ENCODE measurements at regions not wholly inside any gene's neighbourhood (a gene's known extent, or its start where the extent isn't known, plus 50 kb on each side); places are given as distances from the start of the nearest gene placed in this dataset.

DNA sequence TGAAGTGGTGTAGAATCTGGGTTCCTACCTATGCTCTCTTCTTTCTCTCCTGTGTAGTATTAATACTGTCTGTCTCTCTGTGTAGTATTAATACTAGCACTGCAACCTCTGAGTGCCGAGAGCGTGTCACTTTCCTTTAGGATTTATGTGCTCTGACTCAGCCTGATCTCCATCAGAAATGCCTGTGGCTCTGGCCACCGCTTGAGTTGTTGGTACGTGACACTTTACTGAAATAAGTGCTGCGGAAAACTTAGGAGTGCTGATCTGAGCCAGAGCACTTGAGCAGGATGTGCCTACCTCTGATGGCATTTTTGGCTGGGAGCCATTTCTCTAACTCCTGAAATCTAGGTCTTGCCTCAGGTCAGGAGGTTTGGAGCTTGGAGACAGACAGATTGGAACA, 807.4 kb downstream of the SQOR start:
- ChIA-PET CTCF (no interaction called here), POLR2A (ENCODE audit: unreplicated experiment) (no interaction called here)
- Histone ChIP-seq H3K56ac (ENCODE audit: extremely low read depth, insufficient read depth, low read length) (no peak overlapping the region), H4K20me1 (ENCODE audit: insufficient read depth, low read length) (no peaks in the 10 kb centered on the region), H3K23ac (ENCODE audit: low read depth, low read length) (no peak overlapping the region), H2AFZ (replicated peaks; ENCODE audit: low read length, poor library complexity) (no peak overlapping the region), H2AK5ac (ENCODE audit: low read depth, low read length) (no peak overlapping the region), H3K9ac (ENCODE audit: low read depth, low read length) (no peak overlapping the region), H3K4me2 (ENCODE audit: low read depth, low read length) (no peak overlapping the region), H3K14ac (replicated peaks; ENCODE audit: low read depth, low read length) (no peak overlapping the region), H3K4me1 (ENCODE audit: control insufficient read depth, insufficient read depth, low read length) (no peaks in the 10 kb centered on the region), H3K9me3 (ENCODE audit: control insufficient read depth, insufficient read depth, low read length) (peaks cover 3% of the 10 kb centered on the region; the same call in 1 of the 2 replicates), H4K8ac (ENCODE audit: low read depth in 2 of 2, low read length in 2 of 2) (no peak overlapping the region), H2BK20ac (ENCODE audit: low read depth, low read length) (no peak overlapping the region), H2AK9ac (replicated peaks; ENCODE audit: low read depth, low read length, poor library complexity) (no peak overlapping the region), H4K5ac (ENCODE audit: low read depth, low read length) (no peak overlapping the region), H3K36me3 (ENCODE audit: control insufficient read depth, insufficient read depth, low read length) (no peaks in the 10 kb centered on the region), H3K27me3 (ENCODE audit: control insufficient read depth, insufficient read depth, low read length) (no peaks in the 10 kb centered on the region), H3K4ac (ENCODE audit: low read depth, low read length) (no peak overlapping the region), H3K79me1 (ENCODE audit: low read depth in 1 of 2, low read length in 2 of 2) (no peaks in the 10 kb centered on the region), H3K18ac (ENCODE audit: low read depth, low read length) (no peak overlapping the region), H3K9me1 (ENCODE audit: insufficient read depth, low read length) (no peaks in the 10 kb centered on the region), H2BK120ac (ENCODE audit: low read depth, low read length) (no peak overlapping the region), H3K27ac (ENCODE audit: insufficient read depth, low read length) (no peak overlapping the region), H3K4me3 (ENCODE audit: insufficient read depth, low read depth, low read length) (no peak overlapping the region), H2BK15ac (ENCODE audit: low read depth, low read length) (no peak overlapping the region), H2BK5ac (ENCODE audit: low read depth, low read length, poor library complexity, severe bottlenecking) (no peak overlapping the region), H4K91ac (ENCODE audit: insufficient read depth, low read depth, low read length) (no peak overlapping the region)
- in situ Hi-C loops (cut with MboI; ENCODE audit: low sequenced_read_pairs): no loop called here
- TF ChIP-seq MAZ (IDR thresholded peaks at IDR 0.05; ENCODE audit: borderline replicate concordance, low read depth, low read length): no peak
- TF ChIP-seq MXI1 (IDR thresholded peaks at IDR 0.05; ENCODE audit: borderline replicate concordance, low read depth, low read length): no peak
- no peak for TF ChIP-seq SMC3 (IDR thresholded peaks at IDR 0.05; ENCODE audit: low read depth, low read length)
- no peak for TF ChIP-seq POLR2A (IDR thresholded peaks at IDR 0.05; ENCODE audit: low read depth, low read length)
- TF ChIP-seq MAFK (IDR thresholded peaks at IDR 0.05; ENCODE audit: low read depth, low read length): no peak
- TF ChIP-seq, protein P1, sequence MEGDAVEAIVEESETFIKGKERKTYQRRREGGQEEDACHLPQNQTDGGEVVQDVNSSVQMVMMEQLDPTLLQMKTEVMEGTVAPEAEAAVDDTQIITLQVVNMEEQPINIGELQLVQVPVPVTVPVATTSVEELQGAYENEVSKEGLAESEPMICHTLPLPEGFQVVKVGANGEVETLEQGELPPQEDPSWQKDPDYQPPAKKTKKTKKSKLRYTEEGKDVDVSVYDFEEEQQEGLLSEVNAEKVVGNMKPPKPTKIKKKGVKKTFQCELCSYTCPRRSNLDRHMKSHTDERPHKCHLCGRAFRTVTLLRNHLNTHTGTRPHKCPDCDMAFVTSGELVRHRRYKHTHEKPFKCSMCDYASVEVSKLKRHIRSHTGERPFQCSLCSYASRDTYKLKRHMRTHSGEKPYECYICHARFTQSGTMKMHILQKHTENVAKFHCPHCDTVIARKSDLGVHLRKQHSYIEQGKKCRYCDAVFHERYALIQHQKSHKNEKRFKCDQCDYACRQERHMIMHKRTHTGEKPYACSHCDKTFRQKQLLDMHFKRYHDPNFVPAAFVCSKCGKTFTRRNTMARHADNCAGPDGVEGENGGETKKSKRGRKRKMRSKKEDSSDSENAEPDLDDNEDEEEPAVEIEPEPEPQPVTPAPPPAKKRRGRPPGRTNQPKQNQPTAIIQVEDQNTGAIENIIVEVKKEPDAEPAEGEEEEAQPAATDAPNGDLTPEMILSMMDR (conservative IDR thresholded peaks at IDR 0.05; ENCODE audit: low read depth, low read length): no peak
- no peak for TF ChIP-seq RAD21 (IDR thresholded peaks at IDR 0.05; ENCODE audit: low read length)
- TF ChIP-seq NFE2L2 (IDR thresholded peaks at IDR 0.05; ENCODE audit: low read depth, low read length): no peak
- dilution Hi-C loops (cut with HindIII; ENCODE audit: low sequenced_read_pairs, unreplicated experiment): no loop called here
- 68% methylated on average over 4 of the region's 5 CpGs; no CpG with 5 or more reads in 1 of the 2 experiments for WGBS, 2 experiments (ENCODE audit: extremely low coverage in 2 of 2, insufficient read length in 1 of 2)
- DNase-seq (no peak), ATAC-seq (ENCODE audit: low read depth) (no peak)
- no TSS peak for BruUV-seq (replicated peaks)
- intact Hi-C loops (cut with micrococcal nuclease): loop anchor here (10.0 kb wide), 1 partner anchor 737 kb away; no protein-coding TSS in a partner anchor

All from IMR-90 (cell line).